SK-N-SH treated with all-trans-retinoic acid at 6 μM for 48 hours (cell line): ENCODE measurements at regions not wholly inside any gene's neighbourhood (a gene's known extent, or its start where the extent isn't known, plus 50 kb on each side); places are given as distances from the start of the nearest gene placed in this dataset.

Source experiments
- ATAC-seq: fragments of 200-7000 bp; cut with Tn5 transposase; 3 replicates; pipeline ENCODE4 v1.9.1; 2020; ENCODE audit warnings: mild to moderate bottlenecking, moderate library complexity
- ARNTL ChIP-seq: fragments of 450-650 bp; formaldehyde crosslinking; IDR thresholded peaks from 2 replicates; pipeline ENCODE4 v1.5.0; 2020; ENCODE audit warnings: low read depth, mild to moderate bottlenecking, moderate library complexity, borderline replicate concordance
- CREB5 ChIP-seq: fragments of 250-450 bp; sonication (Bioruptor Pico); IDR thresholded peaks from 2 replicates; pipeline ENCODE4 v1.5.1; 2020; ENCODE audit warnings: low read depth, mild to moderate bottlenecking, moderate library complexity
- ESRRG ChIP-seq: fragments of 250-450 bp; sonication (Bioruptor Pico); IDR thresholded peaks from 2 replicates; pipeline ENCODE4 v1.6.1; 2021; ENCODE audit warnings: mild to moderate bottlenecking
- GLIS3 ChIP-seq: fragments of 250-450 bp; sonication (Bioruptor Pico); IDR thresholded peaks from 2 replicates; pipeline ENCODE4 v1.5.0; 2020; ENCODE audit warnings: mild to moderate bottlenecking, moderate library complexity
- OSR1 ChIP-seq: fragments of 250-450 bp; sonication (Bioruptor Pico); IDR thresholded peaks from 2 replicates; pipeline ENCODE4 v1.8.0; 2022; ENCODE audit warnings: moderate library complexity, mild to moderate bottlenecking, inconsistent platforms
- PPARA ChIP-seq: fragments of 250-450 bp; sonication (Bioruptor Pico); IDR thresholded peaks from 2 replicates; pipeline ENCODE4 v1.5.0; 2020; ENCODE audit warnings: mild to moderate bottlenecking, borderline replicate concordance
- RARB ChIP-seq: fragments of 250-450 bp; sonication (Bioruptor Pico); IDR thresholded peaks from 2 replicates; pipeline ENCODE4 v1.8.0; 2021; ENCODE audit warnings: mild to moderate bottlenecking, moderate library complexity
- SNAI2 ChIP-seq: fragments of 250-450 bp; sonication (Bioruptor Pico); IDR thresholded peaks from 2 replicates; pipeline ENCODE4 v1.5.0; 2020; ENCODE audit warnings: mild to moderate bottlenecking, moderate library complexity
- TCF4 ChIP-seq: fragments of 250-450 bp; sonication (Bioruptor Pico); IDR thresholded peaks from 2 replicates; pipeline ENCODE4 v1.8.0; 2021; ENCODE audit warnings: mild to moderate bottlenecking, moderate library complexity, borderline replicate concordance
- TOX ChIP-seq: fragments of 250-450 bp; sonication (Bioruptor Pico); IDR thresholded peaks from 2 replicates; pipeline ENCODE4 v1.8.0; 2021; ENCODE audit warnings: mild to moderate bottlenecking, moderate library complexity, borderline replicate concordance
- TSHZ2 ChIP-seq: fragments of 250-450 bp; sonication (Bioruptor Pico); IDR thresholded peaks from 2 replicates; pipeline ENCODE4 v1.5.0; 2020; ENCODE audit warnings: mild to moderate bottlenecking, moderate library complexity
- ZC3H10 ChIP-seq: fragments of 250-450 bp; sonication (Bioruptor Pico); IDR thresholded peaks from 2 replicates; pipeline ENCODE4 v1.5.1; 2021; ENCODE audit warnings: mild to moderate bottlenecking, moderate library complexity
- ZFP3 ChIP-seq: fragments of 250-450 bp; sonication (Bioruptor Pico); IDR thresholded peaks from 2 replicates; pipeline ENCODE4 v1.5.0; 2020; ENCODE audit warnings: mild to moderate bottlenecking, moderate library complexity
- ZFP30 ChIP-seq: fragments of 450-650 bp; formaldehyde crosslinking; IDR thresholded peaks from 2 replicates; pipeline ENCODE4 v1.5.0; 2022; ENCODE audit warnings: mild to moderate bottlenecking, moderate library complexity
- ZNF565 ChIP-seq: fragments of 450-650 bp; formaldehyde crosslinking; conservative IDR thresholded peaks from 2 replicates; pipeline ENCODE4 v1.5.0; 2020; ENCODE audit warnings: low read depth, mild to moderate bottlenecking, moderate library complexity
- ZNF70 ChIP-seq: fragments of 450-650 bp; formaldehyde crosslinking; IDR thresholded peaks from 2 replicates; pipeline ENCODE4 v1.5.0; 2020; ENCODE audit warnings: mild to moderate bottlenecking, moderate library complexity
- TF ChIP-seq, protein P1 (sequence below): fragments of 250-450 bp; sonication (Bioruptor Pico); IDR thresholded peaks from 2 replicates; pipeline ENCODE4 v1.8.0; 2020; ENCODE audit warnings: mild to moderate bottlenecking, moderate library complexity, borderline replicate concordance
- TF ChIP-seq, protein P2 (sequence below): fragments of 250-450 bp; sonication (Bioruptor Pico); IDR thresholded peaks from 2 replicates; pipeline ENCODE4 v1.5.1; 2021; ENCODE audit warnings: mild to moderate bottlenecking, moderate library complexity
- TF ChIP-seq, protein P3 (sequence below): fragments of 250-450 bp; sonication (Bioruptor Pico); IDR thresholded peaks from 2 replicates; pipeline ENCODE4 v1.8.0; 2021; ENCODE audit warnings: low read depth, mild to moderate bottlenecking, moderate library complexity, borderline replicate concordance

GRCh38 chr6:120111001-120111400, 761.4 kb upstream of the MAN1A1 start:
- TF ChIP-seq CREB5 (CRISPR knock-in tag) (no peak), ZNF565 (CRISPR knock-in tag) (no peak), ESRRG (no peak), ZNF70 (no peak), TSHZ2 (CRISPR knock-in tag) (no peak), OSR1 (CRISPR knock-in tag) (no peak), TCF4 (CRISPR knock-in tag) (no peak), RARB (CRISPR knock-in tag) (no peak)
- TF ChIP-seq, protein P1, sequence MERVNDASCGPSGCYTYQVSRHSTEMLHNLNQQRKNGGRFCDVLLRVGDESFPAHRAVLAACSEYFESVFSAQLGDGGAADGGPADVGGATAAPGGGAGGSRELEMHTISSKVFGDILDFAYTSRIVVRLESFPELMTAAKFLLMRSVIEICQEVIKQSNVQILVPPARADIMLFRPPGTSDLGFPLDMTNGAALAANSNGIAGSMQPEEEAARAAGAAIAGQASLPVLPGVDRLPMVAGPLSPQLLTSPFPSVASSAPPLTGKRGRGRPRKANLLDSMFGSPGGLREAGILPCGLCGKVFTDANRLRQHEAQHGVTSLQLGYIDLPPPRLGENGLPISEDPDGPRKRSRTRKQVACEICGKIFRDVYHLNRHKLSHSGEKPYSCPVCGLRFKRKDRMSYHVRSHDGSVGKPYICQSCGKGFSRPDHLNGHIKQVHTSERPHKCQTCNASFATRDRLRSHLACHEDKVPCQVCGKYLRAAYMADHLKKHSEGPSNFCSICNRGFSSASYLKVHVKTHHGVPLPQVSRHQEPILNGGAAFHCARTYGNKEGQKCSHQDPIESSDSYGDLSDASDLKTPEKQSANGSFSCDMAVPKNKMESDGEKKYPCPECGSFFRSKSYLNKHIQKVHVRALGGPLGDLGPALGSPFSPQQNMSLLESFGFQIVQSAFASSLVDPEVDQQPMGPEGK, result no peak
- TF ChIP-seq, all 23 proteins: peak for 0
- ATAC-seq, result no peak

GRCh38 chr6:120108061-120108795, 758.7 kb upstream of the MAN1A1 start:
- TF ChIP-seq, protein P2, sequence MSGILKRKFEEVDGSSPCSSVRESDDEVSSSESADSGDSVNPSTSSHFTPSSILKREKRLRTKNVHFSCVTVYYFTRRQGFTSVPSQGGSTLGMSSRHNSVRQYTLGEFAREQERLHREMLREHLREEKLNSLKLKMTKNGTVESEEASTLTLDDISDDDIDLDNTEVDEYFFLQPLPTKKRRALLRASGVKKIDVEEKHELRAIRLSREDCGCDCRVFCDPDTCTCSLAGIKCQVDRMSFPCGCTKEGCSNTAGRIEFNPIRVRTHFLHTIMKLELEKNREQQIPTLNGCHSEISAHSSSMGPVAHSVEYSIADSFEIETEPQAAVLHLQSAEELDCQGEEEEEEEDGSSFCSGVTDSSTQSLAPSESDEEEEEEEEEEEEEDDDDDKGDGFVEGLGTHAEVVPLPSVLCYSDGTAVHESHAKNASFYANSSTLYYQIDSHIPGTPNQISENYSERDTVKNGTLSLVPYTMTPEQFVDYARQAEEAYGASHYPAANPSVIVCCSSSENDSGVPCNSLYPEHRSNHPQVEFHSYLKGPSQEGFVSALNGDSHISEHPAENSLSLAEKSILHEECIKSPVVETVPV, result no peak
- TF ChIP-seq TCF4 (CRISPR knock-in tag) (no peak), ZNF70 (no peak), GLIS3 (CRISPR knock-in tag) (no peak), CREB5 (CRISPR knock-in tag) (no peak), ZC3H10 (no peak), ZNF565 (CRISPR knock-in tag) (no peak), ZFP3 (CRISPR knock-in tag) (no peak), TOX (CRISPR knock-in tag) (no peak), SNAI2 (CRISPR knock-in tag) (no peak), TSHZ2 (CRISPR knock-in tag) (no peak), PPARA (no peak), ZFP30 (CRISPR knock-in tag) (no peak), ARNTL (no peak)
- TF ChIP-seq, protein P3, sequence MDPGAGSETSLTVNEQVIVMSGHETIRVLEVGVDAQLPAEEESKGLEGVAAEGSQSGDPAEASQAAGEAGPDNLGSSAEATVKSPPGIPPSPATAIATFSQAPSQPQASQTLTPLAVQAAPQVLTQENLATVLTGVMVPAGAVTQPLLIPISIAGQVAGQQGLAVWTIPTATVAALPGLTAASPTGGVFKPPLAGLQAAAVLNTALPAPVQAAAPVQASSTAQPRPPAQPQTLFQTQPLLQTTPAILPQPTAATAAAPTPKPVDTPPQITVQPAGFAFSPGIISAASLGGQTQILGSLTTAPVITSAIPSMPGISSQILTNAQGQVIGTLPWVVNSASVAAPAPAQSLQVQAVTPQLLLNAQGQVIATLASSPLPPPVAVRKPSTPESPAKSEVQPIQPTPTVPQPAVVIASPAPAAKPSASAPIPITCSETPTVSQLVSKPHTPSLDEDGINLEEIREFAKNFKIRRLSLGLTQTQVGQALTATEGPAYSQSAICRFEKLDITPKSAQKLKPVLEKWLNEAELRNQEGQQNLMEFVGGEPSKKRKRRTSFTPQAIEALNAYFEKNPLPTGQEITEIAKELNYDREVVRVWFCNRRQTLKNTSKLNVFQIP (CRISPR knock-in tag), result no peak
- ATAC-seq, result no peak
